Vagina (tissue), 2 donors: ENCODE measurements at regions not wholly inside any gene's neighbourhood (a gene's known extent, or its start where the extent isn't known, plus 50 kb on each side); places are given as distances from the start of the nearest gene placed in this dataset.

Experiments
- POLR2A ChIP-seq, 2 donors: fragments of 450-650 bp; IDR thresholded peaks; one replicate each; pipeline ENCODE4 v1.6.1; 2017; ENCODE audit warnings: antibody characterized with exemption in 2 of 2, mild to moderate bottlenecking in 2 of 2, moderate library complexity in 2 of 2
- POLR2AphosphoS5 ChIP-seq, 2 donors: sonication (generic); formaldehyde crosslinking; IDR thresholded peaks; one replicate each; pipeline ENCODE4 v1.9.0; 2017; ENCODE audit warnings: antibody characterized with exemption in 2 of 2, mild to moderate bottlenecking in 2 of 2, low read depth in 1 of 2; ENCODE audit not compliant: insufficient read depth in 1 of 2
- TF ChIP-seq, protein P1 (sequence below), 3 experiments: fragments of 450-650 bp in 2 of 3; fragments of 200-600 bp in 1 of 3; sonication (generic) in 1 of 3; IDR thresholded peaks; one replicate each; pipeline ENCODE4 v1.5.1; 2017 to 2019; ENCODE audit warnings: antibody characterized with exemption in 3 of 3, mild to moderate bottlenecking in 2 of 3, moderate library complexity in 2 of 3

DNA sequence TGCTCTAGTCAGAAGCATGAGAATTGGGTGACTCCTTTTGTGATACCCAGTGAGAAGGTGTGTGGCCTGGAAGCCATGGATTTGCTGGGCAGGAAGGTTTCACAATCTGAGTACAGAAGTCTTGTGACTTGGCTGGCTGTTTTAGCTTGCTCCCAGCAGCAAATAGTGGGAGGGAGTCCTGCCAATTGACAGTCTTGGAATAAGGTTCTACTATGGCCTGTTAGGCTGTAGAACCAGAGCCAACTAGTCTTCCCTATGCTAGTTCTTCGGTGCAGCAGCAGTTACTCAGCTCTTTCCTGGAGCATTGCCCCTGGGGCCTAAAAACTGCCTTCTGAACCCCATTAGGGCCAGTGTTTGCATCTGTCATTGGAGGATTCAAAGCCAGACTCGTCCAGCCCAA, 1935.4 kb upstream of the PCDH20 start:
- TF ChIP-seq, protein P1, sequence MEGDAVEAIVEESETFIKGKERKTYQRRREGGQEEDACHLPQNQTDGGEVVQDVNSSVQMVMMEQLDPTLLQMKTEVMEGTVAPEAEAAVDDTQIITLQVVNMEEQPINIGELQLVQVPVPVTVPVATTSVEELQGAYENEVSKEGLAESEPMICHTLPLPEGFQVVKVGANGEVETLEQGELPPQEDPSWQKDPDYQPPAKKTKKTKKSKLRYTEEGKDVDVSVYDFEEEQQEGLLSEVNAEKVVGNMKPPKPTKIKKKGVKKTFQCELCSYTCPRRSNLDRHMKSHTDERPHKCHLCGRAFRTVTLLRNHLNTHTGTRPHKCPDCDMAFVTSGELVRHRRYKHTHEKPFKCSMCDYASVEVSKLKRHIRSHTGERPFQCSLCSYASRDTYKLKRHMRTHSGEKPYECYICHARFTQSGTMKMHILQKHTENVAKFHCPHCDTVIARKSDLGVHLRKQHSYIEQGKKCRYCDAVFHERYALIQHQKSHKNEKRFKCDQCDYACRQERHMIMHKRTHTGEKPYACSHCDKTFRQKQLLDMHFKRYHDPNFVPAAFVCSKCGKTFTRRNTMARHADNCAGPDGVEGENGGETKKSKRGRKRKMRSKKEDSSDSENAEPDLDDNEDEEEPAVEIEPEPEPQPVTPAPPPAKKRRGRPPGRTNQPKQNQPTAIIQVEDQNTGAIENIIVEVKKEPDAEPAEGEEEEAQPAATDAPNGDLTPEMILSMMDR (IDR thresholded peaks at IDR 0.05) = no peak
- TF ChIP-seq POLR2A (IDR thresholded peaks at IDR 0.05) (no peak), POLR2AphosphoS5 (IDR thresholded peaks at IDR 0.05; ENCODE audit: insufficient read depth in 1 of 2, low read depth in 1 of 2) (no peak)
